SK-N-SH (cell line): ENCODE measurements at regions not wholly inside any gene's neighbourhood (a gene's known extent, or its start where the extent isn't known, plus 50 kb on each side); places are given as distances from the start of the nearest gene placed in this dataset.
"Not testable (repeated sequence)": the region's sequence is repeated elsewhere in the genome, so short reads cannot be mapped to it uniquely, and the experiment has no call there.

Source experiments
- CTCF ChIA-PET: fragments of 300-600, 350-600 bp; formaldehyde crosslinking; extraction: SDS; loops from one replicate; lab custom pipeline; 2021; lab: Yijun Ruan, JAX
- POLR2A ChIA-PET: fragments of 350-600 bp; sonication (Branson Sonifier 250); formaldehyde crosslinking; extraction: SDS; loops from one replicate; lab custom pipeline; 2020; ENCODE audit warnings: antibody characterized with exemption, inconsistent platforms; lab: Yijun Ruan, JAX
- DNase-seq: peaks from one replicate; pipeline ENCODE4 v3.0.0; 2012
- H2AFZ ChIP-seq: fragments of 200-600 bp; sonication (generic); 2 replicates; pipeline ENCODE4 v1.8.1; 2016; ENCODE audit warnings: antibody characterized with exemption, mild to moderate bottlenecking, low read depth
- H3F3A ChIP-seq: fragments of 200-600 bp; sonication (generic); replicated peaks from 2 replicates; pipeline ENCODE3; 2016; ENCODE audit warnings: antibody characterized with exemption, mild to moderate bottlenecking; ENCODE audit not compliant: insufficient read depth
- H3K27ac ChIP-seq, 2 experiments: fragments of 200-500 bp in 1 of 2; fragments of 200-600 bp in 1 of 2; sonication (Bioruptor generic) in 1 of 2; sonication (generic), shearing (Covaris generic) in 1 of 2; 2 replicates each; pipeline versions ENCODE4 v1.5.1 to v1.6.1; 2014 to 2016; ENCODE audit warnings: low read depth in 2 of 2, inconsistent platforms in 1 of 2, low read length in 1 of 2, mild to moderate bottlenecking in 1 of 2, mixed read lengths in 1 of 2
- H3K27me3 ChIP-seq: fragments of 200-600 bp; sonication (generic), shearing (Covaris generic); 2 replicates; pipeline ENCODE4 v1.6.1; 2016; ENCODE audit warnings: mixed run types; ENCODE audit not compliant: insufficient read depth
- H3K36me3 ChIP-seq, 2 experiments: fragments of 200-500 bp in 1 of 2; fragments of 200-600 bp in 1 of 2; sonication (Bioruptor generic) in 1 of 2; sonication (generic) in 1 of 2; replicated peaks in 1 of 2; 2 replicates each; pipeline versions ENCODE3 to v1.5.1; 2014 to 2016; ENCODE audit warnings: low read length in 1 of 2, mild to moderate bottlenecking in 1 of 2; ENCODE audit not compliant: insufficient read depth in 2 of 2, control insufficient read depth in 1 of 2
- H3K4me1 ChIP-seq, 2 experiments: fragments of 200-500 bp in 1 of 2; fragments of 200-600 bp in 1 of 2; sonication (Bioruptor generic) in 1 of 2; sonication (generic), shearing (Covaris generic) in 1 of 2; 2 replicates each; pipeline versions ENCODE4 v1.5.1 to v1.6.1; 2014 to 2016; ENCODE audit warnings: low read depth in 1 of 2, low read length in 1 of 2, mixed run types in 1 of 2; ENCODE audit not compliant: insufficient read depth in 2 of 2, control insufficient read depth in 1 of 2
- H3K4me2 ChIP-seq: fragments of 200-600 bp; sonication (generic), shearing (Covaris generic); 2 replicates; pipeline ENCODE4 v1.6.1; 2017; ENCODE audit warnings: mixed run types
- H3K4me3 ChIP-seq, 2 experiments: fragments of 200-500 bp in 1 of 2; fragments of 200-600 bp in 1 of 2; sonication (Bioruptor generic) in 1 of 2; sonication (generic), shearing (Covaris generic) in 1 of 2; 2 replicates each; pipeline versions ENCODE4 v1.5.1 to v1.8.1; 2014 to 2016; ENCODE audit warnings: low read depth in 2 of 2, inconsistent platforms in 1 of 2, low read length in 1 of 2, mild to moderate bottlenecking in 1 of 2, mixed read lengths in 1 of 2, moderate library complexity in 1 of 2
- H3K79me2 ChIP-seq: fragments of 200-600 bp; sonication (generic); 2 replicates; pipeline ENCODE4 v1.8.1; 2017; ENCODE audit warnings: mild to moderate bottlenecking; ENCODE audit not compliant: insufficient read depth
- H3K9ac ChIP-seq: fragments of 200-600 bp; sonication (generic); 2 replicates; pipeline ENCODE4 v1.6.1; 2017; ENCODE audit warnings: mixed run types
- H3K9me2 ChIP-seq: fragments of 200-600 bp; sonication (generic); 2 replicates; pipeline ENCODE4 v1.6.1; 2017; ENCODE audit warnings: mixed run types
- H3K9me3 ChIP-seq: fragments of 200-600 bp; sonication (generic); 2 replicates; pipeline ENCODE4 v1.6.1; 2017; ENCODE audit warnings: mixed run types, mild to moderate bottlenecking, moderate library complexity
- H4K20me1 ChIP-seq: fragments of 200-600 bp; sonication (generic); 2 replicates; pipeline ENCODE4 v1.6.1; 2017; ENCODE audit warnings: mild to moderate bottlenecking, mixed run types; ENCODE audit not compliant: insufficient read depth
- EP300 ChIP-seq, 2 experiments: IDR thresholded peaks; 2 replicates each; pipeline versions ENCODE4 v1.4.0 to v1.6.1; 2012; ENCODE audit warnings: borderline replicate concordance in 1 of 2, low read depth in 1 of 2, low read length in 1 of 2
- FOSL2 ChIP-seq: IDR thresholded peaks from 2 replicates; pipeline ENCODE4 v1.4.0; 2012; ENCODE audit warnings: low read depth, mild to moderate bottlenecking, moderate library complexity, borderline replicate concordance
- GATA2 ChIP-seq: sonication (generic); formaldehyde crosslinking; IDR thresholded peaks from 2 replicates; pipeline ENCODE4 v1.5.0; 2020; ENCODE audit warnings: mild to moderate bottlenecking, missing genetic modification reagents
- JUND ChIP-seq: IDR thresholded peaks from 2 replicates; pipeline ENCODE4 v1.4.0; 2012
- MAX ChIP-seq: IDR thresholded peaks from 2 replicates; pipeline ENCODE4 v1.4.0; 2012; ENCODE audit warnings: low read depth
- MXI1 ChIP-seq: IDR thresholded peaks from 2 replicates; pipeline ENCODE4 v1.6.1; 2012; ENCODE audit warnings: mild to moderate bottlenecking, low read depth, low read length, improper control_type of control experiment
- POLR2AphosphoS5 ChIP-seq: IDR thresholded peaks from 2 replicates; pipeline ENCODE4 v1.6.1; 2012; ENCODE audit warnings: low read depth, low read length
- RCOR1 ChIP-seq: fragments of 150-350 bp; IDR thresholded peaks from 2 replicates; pipeline ENCODE4 v1.6.1; 2017; ENCODE audit warnings: antibody characterized with exemption, low read length
- TAF1 ChIP-seq: IDR thresholded peaks from 2 replicates; pipeline ENCODE4 v1.6.1; 2012; ENCODE audit warnings: low read depth, mild to moderate bottlenecking, low read length, moderate library complexity, borderline replicate concordance
- USF2 ChIP-seq: fragments of 150-350 bp; IDR thresholded peaks from 2 replicates; pipeline ENCODE4 v1.6.1; 2017; ENCODE audit warnings: antibody characterized with exemption, low read length, low read depth, borderline replicate concordance
- WGBS: methylation state at CpG from one replicate; pipeline ENCODE4 v1.1.6; 2017; ENCODE audit warnings: low lambda C conversion rate; 5-methylcytosine and 5-hydroxymethylcytosine counted together

- ChIA-PET POLR2A (no interaction called here), CTCF (interaction anchor here (0.6 kb wide), 1 partner anchor 74 kb away, joined by 3 read pairs; no protein-coding TSS in a partner anchor)
- H3K9ac ChIP-seq = no peak overlapping the region
- no peaks in the 10 kb centered on the region for H3K27me3 ChIP-seq
- no peak for TF ChIP-seq USF2
- no peak for TF ChIP-seq GATA2
- no peak for TF ChIP-seq MXI1
- TF ChIP-seq EP300 (IDR thresholded peaks at IDR 0.05; ENCODE audit: borderline replicate concordance in 1 of 2, low read depth in 1 of 2, low read length in 1 of 2) = no peak
- no peak for TF ChIP-seq POLR2AphosphoS5
- no peaks in the 10 kb centered on the region for H3K9me2 ChIP-seq
- H3K4me3 ChIP-seq = no peak overlapping the region
- no peaks in the 10 kb centered on the region for H3F3A ChIP-seq
- H2AFZ ChIP-seq = no peak overlapping the region
- H3K79me2 ChIP-seq = no peaks in the 10 kb centered on the region
- no peaks in the 10 kb centered on the region for H3K9me3 ChIP-seq
- no peak overlapping the region for H3K27ac ChIP-seq
- 61% methylated on average over 5 of the region's 5 CpGs for WGBS
- no peak for DNase-seq
- no peaks in the 10 kb centered on the region for H3K4me1 ChIP-seq
- no peaks in the 10 kb centered on the region for H4K20me1 ChIP-seq
- H3K36me3 ChIP-seq = no peaks in the 10 kb centered on the region
- H3K4me2 ChIP-seq = no peak overlapping the region
These were observed 1035.1 kb upstream of the PCDH20 start for GRCh38 chr13:62450759-62451158.

- H2AFZ ChIP-seq, POLR2A ChIA-PET, H3K36me3 ChIP-seq, H3K9me2 ChIP-seq, CTCF ChIA-PET, H4K20me1 ChIP-seq, DNase-seq, H3K4me2 ChIP-seq, H3K27me3 ChIP-seq, H3K4me1 ChIP-seq, H3K4me3 ChIP-seq, H3K9me3 ChIP-seq, H3K27ac ChIP-seq, H3F3A ChIP-seq, H3K79me2 ChIP-seq, H3K9ac ChIP-seq: not testable (repeated sequence)
- WGBS = 88% methylated on average over 11 of the region's 39 CpGs
These were observed 1032.2 kb upstream of the PCDH20 start for GRCh38 chr13:62447771-62448382.

- no peaks in the 10 kb centered on the region for H3K9me2 ChIP-seq
- H3K4me1 ChIP-seq = no peaks in the 10 kb centered on the region; a peak in 1 of 4 replicates
- TF ChIP-seq TAF1 (no peak), MXI1 (no peak), RCOR1 (no peak), JUND (no peak), MAX (no peak), FOSL2 (no peak)
- TF ChIP-seq, all 33 proteins: peak for 0
- CTCF ChIA-PET = no interaction called here
- Histone ChIP-seq H3K27ac (no peak overlapping the region), H4K20me1 (no peaks in the 10 kb centered on the region), H3K27me3 (no peaks in the 10 kb centered on the region), H3K4me2 (no peak overlapping the region), H3K9me3 (no peaks in the 10 kb centered on the region), H3K4me3 (no peak overlapping the region), H3F3A (no peaks in the 10 kb centered on the region), H3K36me3 (no peaks in the 10 kb centered on the region), H2AFZ (no peak overlapping the region), H3K9ac (no peak overlapping the region), H3K79me2 (no peaks in the 10 kb centered on the region)
- DNase-seq = no peak
- POLR2A ChIA-PET = no interaction called here
- 46% methylated on average over 2 of the region's 2 CpGs for WGBS
These were observed 1029.2 kb upstream of the PCDH20 start for GRCh38 chr13:62444805-62445204.
